ENCODE measurements at regions not wholly inside any gene's neighbourhood (a gene's known extent, or its start where the extent isn't known, plus 50 kb on each side); places are given as distances from the start of the nearest gene placed in this dataset.

DNA sequence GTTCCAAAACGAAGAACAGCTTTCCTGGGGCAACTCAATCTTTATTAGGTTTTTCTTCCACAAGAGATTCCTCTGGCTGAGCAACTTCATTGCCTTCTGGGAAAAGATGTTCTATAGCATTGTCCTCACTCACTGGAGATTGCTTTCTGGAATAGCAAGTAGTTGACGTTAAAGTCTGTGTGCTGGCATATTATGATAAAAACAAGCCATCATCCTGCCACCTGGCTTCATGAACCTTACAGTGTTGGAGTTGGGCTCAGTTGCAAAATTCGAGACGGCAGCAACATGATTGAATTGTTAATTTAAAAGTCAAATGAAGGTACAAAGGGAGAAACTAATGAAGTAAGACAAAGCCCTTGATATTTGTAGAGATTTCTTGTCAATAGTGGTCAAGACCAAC lies 140.5 kb upstream of the PEX5L start:
- BruUV-seq (replicated peaks) = no TSS peak
- H3K36me3 ChIP-seq (ENCODE audit: insufficient read depth, low read length, poor library complexity, severe bottlenecking) = no peaks in the 10 kb centered on the region
- intact Hi-C loops (cut with micrococcal nuclease; ENCODE audit: unreplicated experiment) = no loop called here
- DNase-seq (ENCODE audit: low spot score) = no peak
- H3K27ac ChIP-seq (ENCODE audit: low read depth, low read length, poor library complexity, severe bottlenecking) = no peak overlapping the region
- H3K4me3 ChIP-seq (ENCODE audit: low read depth, low read length, poor library complexity, severe bottlenecking) = no peak overlapping the region
- CTCF ChIA-PET = no interaction called here
- H3K9me3 ChIP-seq (ENCODE audit: low read depth, low read length, poor library complexity, severe bottlenecking) = no peaks in the 10 kb centered on the region
- POLR2A ChIA-PET (ENCODE audit: low non-redundant PET) = no interaction called here
- no peaks in the 10 kb centered on the region for H3K4me1 ChIP-seq (ENCODE audit: insufficient read depth, low read length, poor library complexity, severe bottlenecking)
- H3K27me3 ChIP-seq (replicated peaks; ENCODE audit: insufficient read depth, low read depth, low read length, poor library complexity) = peaks cover 2% of the 10 kb centered on the region
- TF ChIP-seq EZH2 (IDR thresholded peaks at IDR 0.05; ENCODE audit: borderline replicate concordance, low read depth, low read length, poor library complexity, severe bottlenecking) (no peak), CTCF (conservative IDR thresholded peaks at IDR 0.05; ENCODE audit: low read depth, low read length) (no peak)

GRCh38 chr3:180179562-180179961 lies 142.8 kb upstream of the PEX5L start:
- CTCF ChIA-PET = no interaction called here
- no peak overlapping the region for H3K4me3 ChIP-seq (ENCODE audit: low read depth, low read length, poor library complexity, severe bottlenecking)
- no peaks in the 10 kb centered on the region for H3K4me1 ChIP-seq (ENCODE audit: insufficient read depth, low read length, poor library complexity, severe bottlenecking)
- peaks cover 2% of the 10 kb centered on the region for H3K27me3 ChIP-seq (replicated peaks; ENCODE audit: insufficient read depth, low read depth, low read length, poor library complexity)
- H3K9me3 ChIP-seq (ENCODE audit: low read depth, low read length, poor library complexity, severe bottlenecking) = no peaks in the 10 kb centered on the region
- no peak overlapping the region for H3K27ac ChIP-seq (ENCODE audit: low read depth, low read length, poor library complexity, severe bottlenecking)
- TF ChIP-seq CTCF (conservative IDR thresholded peaks at IDR 0.05; ENCODE audit: low read depth, low read length) = no peak
- no peak for TF ChIP-seq EZH2 (IDR thresholded peaks at IDR 0.05; ENCODE audit: borderline replicate concordance, low read depth, low read length, poor library complexity, severe bottlenecking)
- intact Hi-C loops (cut with micrococcal nuclease; ENCODE audit: unreplicated experiment) = no loop called here
- DNase-seq (ENCODE audit: low spot score) = no peak
- no TSS peak for BruUV-seq (replicated peaks)
- H3K36me3 ChIP-seq (ENCODE audit: insufficient read depth, low read length, poor library complexity, severe bottlenecking) = no peaks in the 10 kb centered on the region
- POLR2A ChIA-PET (ENCODE audit: low non-redundant PET) = no interaction called here

- peaks cover 2% of the 10 kb centered on the region for H3K27me3 ChIP-seq (replicated peaks; ENCODE audit: insufficient read depth, low read depth, low read length, poor library complexity)
- ChIA-PET CTCF (no interaction called here), POLR2A (ENCODE audit: low non-redundant PET) (no interaction called here)
- H3K36me3 ChIP-seq (ENCODE audit: insufficient read depth, low read length, poor library complexity, severe bottlenecking) = no peaks in the 10 kb centered on the region
- intact Hi-C loops (cut with micrococcal nuclease; ENCODE audit: unreplicated experiment) = no loop called here
- no TSS peak for BruUV-seq (replicated peaks)
- H3K4me3 ChIP-seq (ENCODE audit: low read depth, low read length, poor library complexity, severe bottlenecking) = no peak overlapping the region
- H3K27ac ChIP-seq (ENCODE audit: low read depth, low read length, poor library complexity, severe bottlenecking) = no peak overlapping the region
- no peaks in the 10 kb centered on the region for H3K9me3 ChIP-seq (ENCODE audit: low read depth, low read length, poor library complexity, severe bottlenecking)
- no peaks in the 10 kb centered on the region for H3K4me1 ChIP-seq (ENCODE audit: insufficient read depth, low read length, poor library complexity, severe bottlenecking)
- TF ChIP-seq CTCF (conservative IDR thresholded peaks at IDR 0.05; ENCODE audit: low read depth, low read length) (no peak), EZH2 (IDR thresholded peaks at IDR 0.05; ENCODE audit: borderline replicate concordance, low read depth, low read length, poor library complexity, severe bottlenecking) (no peak)
- DNase-seq (ENCODE audit: low spot score) = no peak
Observed at GRCh38 chr3:180180795-180181194, 144.1 kb upstream of the PEX5L start.
